A673 (cell line): ENCODE measurements at regions not wholly inside any gene's neighbourhood (a gene's known extent, or its start where the extent isn't known, plus 50 kb on each side); places are given as distances from the start of the nearest gene placed in this dataset.
"Not testable (repeated sequence)": the region's sequence is repeated elsewhere in the genome, so short reads cannot be mapped to it uniquely, and the experiment has no call there.

ENCODE experiments used
- BruUV-seq: library from RNA; stranded (reverse); fragments of 400-500 nt; replicated peaks from 2 replicates; lab custom pipeline; 2021; lab: Mats Ljungman, UMichigan
- CTCF ChIA-PET: fragments of 300-600 bp; sonication (Branson Sonifier 250); formaldehyde crosslinking; loops from one replicate; lab custom pipeline; 2022; ENCODE audit warnings: antibody characterized with exemption; lab: Charles Lee
- POLR2A ChIA-PET: fragments of 300-600 bp; sonication (Branson Sonifier 250); formaldehyde crosslinking; loops from one replicate; lab custom pipeline; 2022; ENCODE audit warnings: antibody characterized with exemption; ENCODE audit not compliant: low non-redundant PET; lab: Charles Lee
- DNase-seq: peaks from one replicate; pipeline ENCODE4 v3.0.0-alpha.2; 2015; ENCODE audit warnings: low spot score
- H3K27ac ChIP-seq: fragments of 200-600 bp; sonication (generic); 2 replicates; pipeline ENCODE4 v1.5.1; 2016; ENCODE audit warnings: mixed run types, low read depth, mild to moderate bottlenecking, mixed read lengths, antibody characterized with exemption, low read length; ENCODE audit not compliant: poor library complexity, severe bottlenecking
- H3K27me3 ChIP-seq: fragments of 200-600 bp; sonication (generic); replicated peaks from 2 replicates; pipeline ENCODE4 v1.6.1; 2017; ENCODE audit warnings: mixed run types, low read depth, mild to moderate bottlenecking, mixed read lengths, antibody characterized with exemption, low read length; ENCODE audit not compliant: insufficient read depth, poor library complexity
- H3K36me3 ChIP-seq: fragments of 200-600 bp; sonication (generic); 2 replicates; pipeline ENCODE4 v1.6.1; 2016; ENCODE audit warnings: mixed run types, mild to moderate bottlenecking, mixed read lengths, antibody characterized with exemption, low read length; ENCODE audit not compliant: insufficient read depth, poor library complexity, severe bottlenecking
- H3K4me1 ChIP-seq: fragments of 200-600 bp; sonication (generic); 2 replicates; pipeline ENCODE4 v1.6.1; 2017; ENCODE audit warnings: mixed run types, mild to moderate bottlenecking, mixed read lengths, antibody characterized with exemption, low read length; ENCODE audit not compliant: insufficient read depth, poor library complexity, severe bottlenecking
- H3K4me3 ChIP-seq: fragments of 200-600 bp; sonication (generic); 2 replicates; pipeline ENCODE4 v1.5.1; 2016; ENCODE audit warnings: low read depth, mixed run types, mild to moderate bottlenecking, mixed read lengths, low read length; ENCODE audit not compliant: poor library complexity, severe bottlenecking
- H3K9me3 ChIP-seq: fragments of 200-600 bp; sonication (generic); 2 replicates; pipeline ENCODE4 v1.6.1; 2016; ENCODE audit warnings: mixed run types, low read depth, mild to moderate bottlenecking, mixed read lengths, antibody characterized with exemption, low read length; ENCODE audit not compliant: poor library complexity, severe bottlenecking
- EZH2 ChIP-seq: fragments of 200-600 bp; sonication (generic); IDR thresholded peaks from 2 replicates; pipeline ENCODE4 v1.6.1; 2017; ENCODE audit warnings: borderline replicate concordance, low read depth, mild to moderate bottlenecking, mixed read lengths, antibody characterized with exemption, low read length; ENCODE audit not compliant: poor library complexity, severe bottlenecking
- intact Hi-C: fragments of 100-400 bp; cut with micrococcal nuclease; formaldehyde crosslinking; loops from one replicate; pipeline ENCODE4 v1.10.0; 2022; ENCODE audit not compliant: unreplicated experiment
- TF ChIP-seq, protein P1 (sequence below): fragments of 300-800, 200-600 bp; sonication (generic); conservative IDR thresholded peaks from 2 replicates; pipeline ENCODE4 v1.5.1; 2017; ENCODE audit warnings: low read depth, mild to moderate bottlenecking, antibody characterized with exemption, low read length, moderate library complexity, mixed read lengths

DNA sequence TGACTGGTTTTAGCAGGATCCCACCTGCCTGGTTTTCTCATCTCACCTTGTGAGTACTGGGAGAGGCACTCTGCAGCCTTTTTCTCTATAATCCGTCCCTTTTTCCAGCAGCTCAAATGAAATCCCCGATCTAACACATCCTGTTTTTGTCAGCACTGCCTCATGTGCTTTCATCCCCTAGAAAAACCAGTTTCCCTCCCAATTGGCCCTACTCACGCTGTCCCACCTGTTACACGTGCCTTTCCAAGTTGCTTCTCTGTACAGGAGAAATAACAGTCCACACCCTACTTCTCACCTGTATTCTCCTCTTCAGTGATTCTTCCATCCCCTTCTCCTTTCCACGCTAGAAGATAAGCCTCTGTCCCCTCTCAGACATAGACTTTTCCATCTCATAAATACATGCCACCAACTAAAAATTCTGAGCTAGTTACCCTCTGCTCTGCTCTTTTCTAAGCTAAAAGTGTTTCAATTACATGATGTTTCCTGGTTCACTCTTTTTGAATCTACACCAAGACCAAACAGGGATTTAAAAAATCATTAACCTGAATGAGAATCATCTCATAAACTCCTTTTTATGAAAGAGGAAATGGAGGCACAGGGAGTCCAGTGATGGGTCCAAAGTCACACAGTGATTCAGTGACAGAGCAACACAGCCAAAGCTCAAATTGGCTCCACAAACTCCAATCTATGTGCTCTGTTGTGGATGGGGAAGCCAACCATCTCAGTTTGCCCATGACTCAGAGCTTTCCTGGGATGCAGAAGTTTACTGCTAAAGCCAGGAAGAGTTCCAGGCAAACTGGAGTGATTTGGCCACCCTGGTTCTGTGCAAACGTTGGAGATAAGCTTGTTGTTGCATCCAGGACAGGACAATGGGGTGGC lies 240.0 kb upstream of the TMEM132C start:
- Histone ChIP-seq H3K4me3 (no peak overlapping the region), H3K9me3 (no peaks in the 10 kb centered on the region), H3K27me3 (peaks cover 69% of the 10 kb centered on the region), H3K27ac (no peak overlapping the region), H3K36me3 (no peaks in the 10 kb centered on the region), H3K4me1 (no peaks in the 10 kb centered on the region)
- ChIA-PET CTCF (no interaction called here), POLR2A (no interaction called here)
- no TSS peak for BruUV-seq
- TF ChIP-seq, protein P1, sequence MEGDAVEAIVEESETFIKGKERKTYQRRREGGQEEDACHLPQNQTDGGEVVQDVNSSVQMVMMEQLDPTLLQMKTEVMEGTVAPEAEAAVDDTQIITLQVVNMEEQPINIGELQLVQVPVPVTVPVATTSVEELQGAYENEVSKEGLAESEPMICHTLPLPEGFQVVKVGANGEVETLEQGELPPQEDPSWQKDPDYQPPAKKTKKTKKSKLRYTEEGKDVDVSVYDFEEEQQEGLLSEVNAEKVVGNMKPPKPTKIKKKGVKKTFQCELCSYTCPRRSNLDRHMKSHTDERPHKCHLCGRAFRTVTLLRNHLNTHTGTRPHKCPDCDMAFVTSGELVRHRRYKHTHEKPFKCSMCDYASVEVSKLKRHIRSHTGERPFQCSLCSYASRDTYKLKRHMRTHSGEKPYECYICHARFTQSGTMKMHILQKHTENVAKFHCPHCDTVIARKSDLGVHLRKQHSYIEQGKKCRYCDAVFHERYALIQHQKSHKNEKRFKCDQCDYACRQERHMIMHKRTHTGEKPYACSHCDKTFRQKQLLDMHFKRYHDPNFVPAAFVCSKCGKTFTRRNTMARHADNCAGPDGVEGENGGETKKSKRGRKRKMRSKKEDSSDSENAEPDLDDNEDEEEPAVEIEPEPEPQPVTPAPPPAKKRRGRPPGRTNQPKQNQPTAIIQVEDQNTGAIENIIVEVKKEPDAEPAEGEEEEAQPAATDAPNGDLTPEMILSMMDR, result no peak
- TF ChIP-seq EZH2, result no peak
- intact Hi-C loops, result no loop called here
- no peak for DNase-seq

DNA sequence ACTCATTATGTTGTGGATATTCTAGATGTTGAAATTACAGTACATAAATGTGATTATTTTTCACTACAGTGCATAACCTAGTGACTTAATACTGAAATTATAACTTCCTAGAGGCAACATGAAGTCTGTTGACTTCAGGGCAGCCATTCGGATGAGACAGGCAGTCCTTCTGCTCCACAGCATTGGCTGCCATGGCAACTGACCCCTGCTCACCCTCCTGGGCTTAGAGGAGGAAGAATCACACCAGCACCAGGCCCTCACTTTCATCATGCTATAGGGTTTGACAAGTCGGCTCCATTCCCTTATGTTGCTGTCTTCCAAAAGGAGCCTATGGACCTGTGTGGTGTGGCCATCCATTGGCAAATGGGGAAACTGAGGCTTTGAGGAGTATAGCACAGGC lies 233.5 kb upstream of the TMEM132C start:
- no peaks in the 10 kb centered on the region for H3K4me1 ChIP-seq
- H3K27me3 ChIP-seq, result peaks cover 31% of the 10 kb centered on the region
- no TSS peak for BruUV-seq
- H3K9me3 ChIP-seq, result no peaks in the 10 kb centered on the region
- intact Hi-C loops, result no loop called here
- CTCF ChIA-PET, result no interaction called here
- POLR2A ChIA-PET, result no interaction called here
- DNase-seq, result no peak
- H3K4me3 ChIP-seq, result no peak overlapping the region
- no peak overlapping the region for H3K27ac ChIP-seq
- no peaks in the 10 kb centered on the region for H3K36me3 ChIP-seq
- TF ChIP-seq, protein P1, result no peak

DNA sequence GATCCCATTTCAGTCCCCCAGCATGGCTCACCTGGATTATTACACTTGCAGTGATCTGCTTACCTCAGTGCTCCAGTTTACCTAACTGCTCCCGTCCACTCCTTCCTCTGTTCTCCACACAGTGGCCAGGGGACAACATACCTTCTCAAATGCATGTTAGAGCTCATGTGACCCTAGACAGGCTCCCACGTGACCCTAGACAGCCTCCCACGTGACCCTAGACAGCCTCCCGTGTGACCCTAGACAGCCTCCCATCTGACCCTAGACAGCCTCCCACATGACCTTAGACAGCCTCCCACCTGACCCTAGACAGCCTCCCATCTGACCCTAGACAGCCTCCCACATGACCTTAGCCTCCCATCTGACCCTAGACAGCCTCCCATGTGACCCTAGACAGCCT lies 226.0 kb upstream of the TMEM132C start:
- Histone ChIP-seq H3K36me3 (no peaks in the 10 kb centered on the region), H3K4me1 (no peaks in the 10 kb centered on the region), H3K27ac (no peak overlapping the region), H3K4me3 (no peak overlapping the region), H3K27me3 (peaks cover 11% of the 10 kb centered on the region), H3K9me3 (no peaks in the 10 kb centered on the region)
- TF ChIP-seq, protein P1, result no peak
- TF ChIP-seq EZH2, result no peak
- CTCF ChIA-PET, result no interaction called here
- intact Hi-C loops, result no loop called here
- no TSS peak for BruUV-seq
- no peak for DNase-seq
- POLR2A ChIA-PET, result no interaction called here

DNA sequence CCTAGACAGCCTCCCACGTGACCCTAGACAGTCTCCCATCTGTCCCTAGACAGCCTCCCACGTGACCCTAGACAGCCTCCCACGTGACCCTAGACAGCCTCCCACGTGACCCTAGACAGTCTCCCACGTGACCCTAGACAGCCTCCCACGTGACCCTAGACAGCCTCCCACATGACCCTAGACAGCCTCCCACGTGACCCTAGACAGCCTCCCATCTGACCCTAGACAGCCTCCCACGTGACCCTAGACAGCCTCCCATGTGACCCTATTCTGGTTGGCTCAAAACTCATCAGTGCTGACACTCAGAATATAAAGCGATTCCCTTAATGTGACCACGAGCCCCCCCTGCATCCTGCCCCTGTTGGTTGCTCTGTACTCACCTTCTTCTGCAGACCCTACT lies 224.7 kb upstream of the TMEM132C start:
- H3K27ac ChIP-seq, intact Hi-C loops, H3K4me3 ChIP-seq, H3K9me3 ChIP-seq, CTCF ChIA-PET, DNase-seq, H3K36me3 ChIP-seq, H3K27me3 ChIP-seq, POLR2A ChIA-PET, H3K4me1 ChIP-seq, BruUV-seq: not testable (repeated sequence)
